ENCODE measurements at regions not wholly inside any gene's neighbourhood (a gene's known extent, or its start where the extent isn't known, plus 50 kb on each side); places are given as distances from the start of the nearest gene placed in this dataset.

DNA sequence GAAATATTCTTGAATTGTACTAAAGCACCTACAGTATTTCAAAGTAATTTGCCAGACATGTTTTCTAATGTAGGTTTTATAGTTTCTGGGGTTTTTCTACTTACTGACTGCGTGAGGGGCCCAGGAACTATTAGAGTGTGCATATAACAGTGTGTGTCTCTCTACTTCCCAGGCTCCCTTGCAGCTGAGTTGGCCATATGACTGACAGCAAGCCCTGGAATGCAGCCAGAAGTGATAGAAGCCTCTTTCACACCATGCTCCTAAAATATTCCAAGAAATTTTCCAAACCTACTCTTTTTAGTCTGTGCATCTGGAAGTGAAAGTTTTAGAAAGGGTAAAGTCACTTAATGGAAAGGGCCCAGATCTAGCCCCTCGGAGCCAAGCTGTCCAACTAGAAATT, 96.7 kb upstream of the SLC7A11 start:
- Histone ChIP-seq H3K27ac (ENCODE audit: insufficient read depth, low read length) (no peak overlapping the region), H3K4ac (ENCODE audit: low read depth, low read length) (no peak overlapping the region), H2BK5ac (ENCODE audit: low read depth, low read length, poor library complexity, severe bottlenecking) (no peak overlapping the region), H3K56ac (ENCODE audit: extremely low read depth, insufficient read depth, low read length) (no peak overlapping the region), H3K36me3 (ENCODE audit: control insufficient read depth, insufficient read depth, low read length) (no peaks in the 10 kb centered on the region), H4K8ac (ENCODE audit: low read depth in 2 of 2, low read length in 2 of 2) (no peak overlapping the region), H3K9ac (ENCODE audit: low read depth, low read length) (no peak overlapping the region), H4K91ac (ENCODE audit: insufficient read depth, low read depth, low read length) (no peak overlapping the region), H2AK9ac (replicated peaks; ENCODE audit: low read depth, low read length, poor library complexity) (no peak overlapping the region), H3K23ac (ENCODE audit: low read depth, low read length) (no peak overlapping the region), H2BK20ac (ENCODE audit: low read depth, low read length) (no peak overlapping the region), H4K20me1 (ENCODE audit: insufficient read depth, low read length) (no peaks in the 10 kb centered on the region), H2AK5ac (ENCODE audit: low read depth, low read length) (no peak overlapping the region), H2BK15ac (ENCODE audit: low read depth, low read length) (no peak overlapping the region), H3K18ac (ENCODE audit: low read depth, low read length) (no peak overlapping the region), H3K9me3 (ENCODE audit: control insufficient read depth, insufficient read depth, low read length) (no peaks in the 10 kb centered on the region), H3K4me2 (ENCODE audit: low read depth, low read length) (no peak overlapping the region), H3K14ac (replicated peaks; ENCODE audit: low read depth, low read length) (no peak overlapping the region), H4K5ac (ENCODE audit: low read depth, low read length) (no peak overlapping the region), H3K9me1 (ENCODE audit: insufficient read depth, low read length) (no peaks in the 10 kb centered on the region), H2AFZ (replicated peaks; ENCODE audit: low read length, poor library complexity) (no peak overlapping the region), H2BK120ac (ENCODE audit: low read depth, low read length) (no peak overlapping the region), H3K27me3 (ENCODE audit: control insufficient read depth, insufficient read depth, low read length) (no peaks in the 10 kb centered on the region), H3K4me3 (ENCODE audit: insufficient read depth, low read depth, low read length) (no peak overlapping the region), H3K79me1 (ENCODE audit: low read depth in 1 of 2, low read length in 2 of 2) (no peaks in the 10 kb centered on the region), H3K4me1 (ENCODE audit: control insufficient read depth, insufficient read depth, low read length) (no peaks in the 10 kb centered on the region)
- in situ Hi-C loops (cut with MboI; ENCODE audit: low sequenced_read_pairs): no loop called here
- DNase-seq (no peak), ATAC-seq (ENCODE audit: low read depth) (no peak)
- no CpG with 5 or more reads among the region's 2 CpGs for WGBS, 2 experiments (ENCODE audit: extremely low coverage in 2 of 2, insufficient read length in 1 of 2)
- intact Hi-C loops (cut with micrococcal nuclease): no loop called here
- dilution Hi-C loops (cut with HindIII; ENCODE audit: low sequenced_read_pairs, unreplicated experiment): no loop called here
- POLR2A ChIA-PET (ENCODE audit: unreplicated experiment): no interaction called here
- TF ChIP-seq, protein P1, sequence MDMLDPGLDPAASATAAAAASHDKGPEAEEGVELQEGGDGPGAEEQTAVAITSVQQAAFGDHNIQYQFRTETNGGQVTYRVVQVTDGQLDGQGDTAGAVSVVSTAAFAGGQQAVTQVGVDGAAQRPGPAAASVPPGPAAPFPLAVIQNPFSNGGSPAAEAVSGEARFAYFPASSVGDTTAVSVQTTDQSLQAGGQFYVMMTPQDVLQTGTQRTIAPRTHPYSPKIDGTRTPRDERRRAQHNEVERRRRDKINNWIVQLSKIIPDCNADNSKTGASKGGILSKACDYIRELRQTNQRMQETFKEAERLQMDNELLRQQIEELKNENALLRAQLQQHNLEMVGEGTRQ (IDR thresholded peaks at IDR 0.05; ENCODE audit: low read depth, low read length): no peak
- TF ChIP-seq MXI1 (IDR thresholded peaks at IDR 0.05; ENCODE audit: borderline replicate concordance, low read depth, low read length) (no peak), CEBPB (IDR thresholded peaks at IDR 0.05; ENCODE audit: low read depth, low read length) (no peak)
- TF ChIP-seq, protein P2, sequence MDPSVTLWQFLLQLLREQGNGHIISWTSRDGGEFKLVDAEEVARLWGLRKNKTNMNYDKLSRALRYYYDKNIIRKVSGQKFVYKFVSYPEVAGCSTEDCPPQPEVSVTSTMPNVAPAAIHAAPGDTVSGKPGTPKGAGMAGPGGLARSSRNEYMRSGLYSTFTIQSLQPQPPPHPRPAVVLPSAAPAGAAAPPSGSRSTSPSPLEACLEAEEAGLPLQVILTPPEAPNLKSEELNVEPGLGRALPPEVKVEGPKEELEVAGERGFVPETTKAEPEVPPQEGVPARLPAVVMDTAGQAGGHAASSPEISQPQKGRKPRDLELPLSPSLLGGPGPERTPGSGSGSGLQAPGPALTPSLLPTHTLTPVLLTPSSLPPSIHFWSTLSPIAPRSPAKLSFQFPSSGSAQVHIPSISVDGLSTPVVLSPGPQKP (IDR thresholded peaks at IDR 0.05; ENCODE audit: borderline replicate concordance, low read depth, low read length): no peak
- CTCF ChIA-PET: no interaction called here
- no TSS peak for BruUV-seq (replicated peaks)
